IPS DF 6.9 (cell line): ENCODE measurements at regions not wholly inside any gene's neighbourhood (a gene's known extent, or its start where the extent isn't known, plus 50 kb on each side); places are given as distances from the start of the nearest gene placed in this dataset.

Experiments used
- DNase-seq: peaks from one replicate; pipeline ENCODE4 v3.0.0-alpha.2; 2013; ENCODE audit warnings: low read depth, low spot score
- H3K27ac ChIP-seq: one replicate; pipeline ENCODE4 v1.5.1; 2013; ENCODE audit warnings: low read length, control low read depth
- H3K27me3 ChIP-seq: 2 replicates; pipeline ENCODE4 v1.6.1; 2013; ENCODE audit warnings: mild to moderate bottlenecking, low read length; ENCODE audit not compliant: control insufficient read depth, insufficient read depth
- H3K36me3 ChIP-seq: 2 replicates; pipeline ENCODE4 v1.6.1; 2013; ENCODE audit warnings: low read length; ENCODE audit not compliant: control insufficient read depth, insufficient read depth
- H3K4me1 ChIP-seq: 2 replicates; pipeline ENCODE4 v1.6.1; 2013; ENCODE audit warnings: low read length; ENCODE audit not compliant: control insufficient read depth, insufficient read depth
- H3K4me3 ChIP-seq: 2 replicates; pipeline ENCODE4 v1.5.1; 2013; ENCODE audit warnings: mild to moderate bottlenecking, low read length
- H3K9me3 ChIP-seq: 2 replicates; pipeline ENCODE4 v1.6.1; 2013; ENCODE audit warnings: low read length, inconsistent platforms; ENCODE audit not compliant: control insufficient read depth, insufficient read depth
- WGBS: extraction: QIAGEN DNeasy Blood & Tissue Kit; methylation state at CpG from one replicate; pipeline ENCODE4 v1.1.7; 2013; ENCODE audit warnings: mixed read lengths, missing lambda C conversion rate; ENCODE audit not compliant: insufficient read length, insufficient coverage; 5-methylcytosine and 5-hydroxymethylcytosine counted together

DNA sequence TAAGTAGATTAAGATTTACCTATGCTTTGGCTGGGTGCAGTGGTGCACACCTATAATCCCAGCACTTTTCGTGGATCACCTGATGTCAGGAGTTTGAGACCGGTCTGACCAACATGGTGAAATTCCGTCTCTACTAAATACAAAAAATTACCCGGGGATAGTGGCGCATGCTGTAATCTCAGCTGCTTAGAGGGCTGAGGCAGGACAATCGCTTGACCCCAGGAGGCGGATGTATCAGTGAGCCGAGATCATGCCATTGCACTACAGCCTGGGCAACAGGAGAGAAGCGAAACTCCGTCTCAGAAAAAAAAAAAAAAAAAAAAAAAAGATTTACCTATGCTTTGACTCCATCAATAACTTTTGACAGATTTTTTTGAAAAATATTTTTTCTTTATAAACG lies 267.1 kb upstream of the SEMA6A start:
- no peaks in the 10 kb centered on the region for H3K9me3 ChIP-seq
- no CpG with 5 or more reads among the region's 11 CpGs for WGBS

DNA sequence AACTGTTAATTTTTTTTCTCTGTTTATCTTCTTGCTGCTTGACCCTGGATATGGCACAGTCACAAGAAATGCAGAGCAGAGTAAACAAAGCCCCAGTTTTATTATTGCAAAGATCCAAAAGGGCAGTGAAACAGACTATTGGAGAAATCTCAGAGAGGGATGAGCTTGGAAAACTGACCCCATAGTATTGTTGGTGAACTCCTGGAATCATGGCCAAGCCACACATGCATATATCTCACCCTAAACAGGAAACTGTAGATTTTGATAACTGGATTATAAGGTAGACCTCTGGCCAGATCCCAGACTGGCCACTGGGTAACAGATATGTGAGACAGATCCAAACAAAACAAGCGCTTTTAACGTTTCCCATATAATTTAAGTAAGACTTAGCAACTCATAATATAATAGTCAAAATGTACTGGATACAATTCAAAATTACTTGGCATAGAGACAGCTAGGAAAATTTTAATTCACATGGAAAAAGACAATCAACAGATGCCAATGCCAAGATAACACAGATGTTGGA lies 263.5 kb upstream of the SEMA6A start:
- H3K4me1 ChIP-seq: 0 out of 2 replicates have a peak, but pooled peaks cover 1% of the 10 kb centered on the region
- no peak for DNase-seq
- no peak overlapping the region for H3K27ac ChIP-seq
- no CpG with 5 or more reads among the region's 2 CpGs for WGBS
- H3K36me3 ChIP-seq: no peaks in the 10 kb centered on the region
- H3K9me3 ChIP-seq: no peaks in the 10 kb centered on the region
- H3K27me3 ChIP-seq: no peaks in the 10 kb centered on the region
- no peak overlapping the region for H3K4me3 ChIP-seq

More for the DNA sequence above, 267.1 kb upstream of the SEMA6A start:
- DNase-seq: no peak
- Histone ChIP-seq H3K27me3 (no peaks in the 10 kb centered on the region), H3K27ac (no peak overlapping the region), H3K4me1 (0 out of 2 replicates have a peak, but pooled peaks cover 1% of the 10 kb centered on the region), H3K36me3 (no peaks in the 10 kb centered on the region), H3K4me3 (no peak overlapping the region)

DNA sequence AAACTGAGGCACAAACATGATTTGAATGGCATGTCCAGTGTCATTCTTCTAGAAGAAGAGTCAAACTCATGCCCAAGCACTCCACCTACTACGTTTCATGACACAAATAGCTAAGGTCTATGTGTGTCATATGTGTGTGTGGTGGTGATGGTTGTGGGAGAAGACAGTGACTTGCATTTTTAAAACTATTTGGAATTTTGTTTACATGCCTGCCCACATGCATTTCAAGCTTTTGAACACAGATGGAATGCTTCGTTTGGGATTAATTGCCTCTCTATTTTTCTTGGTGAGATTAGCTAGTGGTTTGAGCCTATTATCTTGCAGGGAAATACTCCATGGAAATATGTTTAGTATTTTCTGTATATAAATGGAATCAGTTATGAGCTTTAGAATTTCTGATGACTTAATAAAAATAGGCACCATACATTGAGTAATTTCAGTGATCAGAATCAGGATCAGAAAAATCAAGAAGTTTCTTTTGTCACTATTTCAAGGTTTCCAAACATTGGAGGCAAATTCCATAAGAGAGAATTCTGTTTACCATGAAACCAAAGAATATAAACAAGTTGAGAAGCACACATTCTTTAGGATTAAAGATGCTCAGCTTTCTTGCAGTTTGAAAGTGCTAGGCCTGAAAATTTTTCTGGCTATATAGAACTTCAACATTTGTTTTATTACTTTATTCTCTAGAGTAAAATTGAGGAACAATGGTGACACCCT lies 260.3 kb upstream of the SEMA6A start:
- Histone ChIP-seq H3K9me3 (no peaks in the 10 kb centered on the region), H3K27me3 (no peaks in the 10 kb centered on the region), H3K36me3 (no peaks in the 10 kb centered on the region), H3K27ac (no peak overlapping the region), H3K4me3 (no peak overlapping the region), H3K4me1 (no peaks in the 10 kb centered on the region)
- DNase-seq: no peak
- no CpG with 5 or more reads among the region's 2 CpGs for WGBS

DNA sequence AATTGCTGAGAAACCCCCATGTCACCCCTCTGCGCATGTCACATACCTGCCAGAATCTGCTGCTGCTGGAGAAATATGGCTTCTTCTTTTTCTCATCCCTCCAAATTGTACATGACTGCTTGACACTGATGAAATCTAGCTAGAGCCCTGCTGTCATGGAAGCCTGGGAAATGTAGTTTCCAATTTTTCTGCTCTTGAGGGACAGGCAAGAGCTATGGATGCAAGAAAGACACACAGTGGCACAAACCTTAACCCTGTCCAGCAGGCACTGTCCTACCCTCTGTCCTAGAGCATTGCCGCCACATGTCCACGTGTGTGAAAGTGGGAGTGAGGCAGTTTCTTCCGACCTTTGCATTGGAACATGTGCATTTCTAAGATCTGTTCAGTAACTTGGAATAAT lies 255.5 kb upstream of the SEMA6A start:
- Histone ChIP-seq H3K4me1 (0 out of 2 replicates have a peak, but pooled peaks cover 2% of the 10 kb centered on the region), H3K27me3 (no peaks in the 10 kb centered on the region), H3K27ac (no peak overlapping the region), H3K9me3 (no peaks in the 10 kb centered on the region), H3K4me3 (no peak overlapping the region), H3K36me3 (no peaks in the 10 kb centered on the region)
- DNase-seq: no peak
- WGBS: no CpG with 5 or more reads among the region's 4 CpGs

DNA sequence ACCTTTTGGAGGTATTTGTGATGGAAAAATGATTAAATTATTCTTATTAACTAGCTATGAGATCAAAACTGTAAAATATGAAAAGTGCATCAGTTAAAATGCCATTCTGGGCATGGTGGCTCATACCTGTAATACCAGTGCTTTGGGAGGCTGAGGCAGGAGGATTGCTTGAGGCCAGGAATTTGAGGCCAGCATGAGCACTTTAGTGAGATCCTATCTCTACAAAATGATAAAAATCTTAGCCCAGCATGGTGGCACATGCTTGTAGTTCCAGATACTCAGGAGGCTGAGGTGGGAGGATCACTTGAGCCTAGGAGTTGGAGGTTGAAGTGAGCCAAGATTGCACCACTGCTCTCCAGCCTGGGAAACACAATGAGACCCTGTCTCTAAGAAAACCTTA lies 252.5 kb upstream of the SEMA6A start:
- Histone ChIP-seq H3K27ac (no peak overlapping the region), H3K4me3 (no peak overlapping the region), H3K4me1 (peaks cover 2% of the 10 kb centered on the region; the same call in 1 of the 2 replicates), H3K36me3 (no peaks in the 10 kb centered on the region), H3K27me3 (no peaks in the 10 kb centered on the region), H3K9me3 (no peaks in the 10 kb centered on the region)
- DNase-seq: no peak

DNA sequence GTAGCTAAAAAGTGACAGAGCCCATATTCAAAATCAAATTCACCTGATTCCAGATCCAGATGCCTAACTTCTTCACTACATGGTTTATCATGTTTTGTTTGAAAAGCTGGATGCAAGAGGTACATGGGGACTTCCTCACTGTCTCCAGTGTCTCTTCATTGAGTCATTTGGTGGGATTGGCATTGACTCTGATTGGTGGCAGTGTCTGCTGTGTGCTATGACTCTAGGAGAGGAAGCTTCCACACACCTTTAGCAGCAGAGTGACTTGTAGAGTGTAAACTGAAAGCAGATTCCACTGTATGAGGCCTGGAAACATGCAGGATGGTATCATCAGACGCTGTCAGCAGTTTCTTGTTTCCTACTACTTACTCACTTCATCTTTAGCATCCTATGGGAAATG lies 250.9 kb upstream of the SEMA6A start:
- no peak overlapping the region for H3K27ac ChIP-seq
- H3K4me1 ChIP-seq: peaks cover 4% of the 10 kb centered on the region; the same call in 1 of the 2 replicates
- no peaks in the 10 kb centered on the region for H3K36me3 ChIP-seq
- H3K27me3 ChIP-seq: no peaks in the 10 kb centered on the region
- no peak for DNase-seq
- no CpG with 5 or more reads among the region's 1 CpG for WGBS
- H3K9me3 ChIP-seq: no peaks in the 10 kb centered on the region
- H3K4me3 ChIP-seq: no peak overlapping the region

DNA sequence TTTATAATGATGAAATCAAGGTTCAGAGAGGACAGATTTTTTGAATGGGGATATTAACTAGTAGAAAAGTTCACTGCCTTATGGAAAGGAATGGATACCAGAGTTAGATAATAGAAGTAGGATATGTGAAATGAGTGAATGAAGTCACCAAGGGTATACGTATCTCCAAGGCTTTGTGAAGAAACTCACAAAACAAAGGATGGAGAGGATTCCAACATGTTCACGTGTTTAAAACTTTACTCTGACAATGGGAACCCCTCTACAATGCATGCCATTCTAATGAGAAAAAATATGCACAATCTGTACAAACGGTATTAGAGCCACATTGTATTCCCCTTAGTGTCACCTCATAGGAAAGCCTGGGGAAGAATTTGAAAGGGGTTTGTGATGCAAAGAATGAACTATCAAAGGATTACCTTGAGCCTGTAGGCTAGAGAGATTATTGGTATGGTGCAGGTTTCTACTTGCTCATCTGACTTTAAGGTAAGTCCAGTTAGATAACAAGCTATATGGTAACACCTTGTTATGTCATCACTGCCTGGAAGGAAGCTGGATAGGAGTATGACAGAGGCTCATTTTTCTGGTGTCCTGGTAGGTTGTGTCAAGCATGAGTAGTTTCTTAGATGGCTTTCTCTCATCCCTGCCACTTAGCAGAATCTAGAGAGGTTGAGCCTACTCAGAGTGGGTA lies 250.3 kb upstream of the SEMA6A start:
- no peak overlapping the region for H3K4me3 ChIP-seq
- H3K9me3 ChIP-seq: no peaks in the 10 kb centered on the region
- H3K4me1 ChIP-seq: peaks cover 4% of the 10 kb centered on the region; the same call in 1 of the 2 replicates
- no peak overlapping the region for H3K27ac ChIP-seq
- H3K27me3 ChIP-seq: no peaks in the 10 kb centered on the region
- no peaks in the 10 kb centered on the region for H3K36me3 ChIP-seq
- DNase-seq: no peak
- no CpG with 5 or more reads among the region's 3 CpGs for WGBS

DNA sequence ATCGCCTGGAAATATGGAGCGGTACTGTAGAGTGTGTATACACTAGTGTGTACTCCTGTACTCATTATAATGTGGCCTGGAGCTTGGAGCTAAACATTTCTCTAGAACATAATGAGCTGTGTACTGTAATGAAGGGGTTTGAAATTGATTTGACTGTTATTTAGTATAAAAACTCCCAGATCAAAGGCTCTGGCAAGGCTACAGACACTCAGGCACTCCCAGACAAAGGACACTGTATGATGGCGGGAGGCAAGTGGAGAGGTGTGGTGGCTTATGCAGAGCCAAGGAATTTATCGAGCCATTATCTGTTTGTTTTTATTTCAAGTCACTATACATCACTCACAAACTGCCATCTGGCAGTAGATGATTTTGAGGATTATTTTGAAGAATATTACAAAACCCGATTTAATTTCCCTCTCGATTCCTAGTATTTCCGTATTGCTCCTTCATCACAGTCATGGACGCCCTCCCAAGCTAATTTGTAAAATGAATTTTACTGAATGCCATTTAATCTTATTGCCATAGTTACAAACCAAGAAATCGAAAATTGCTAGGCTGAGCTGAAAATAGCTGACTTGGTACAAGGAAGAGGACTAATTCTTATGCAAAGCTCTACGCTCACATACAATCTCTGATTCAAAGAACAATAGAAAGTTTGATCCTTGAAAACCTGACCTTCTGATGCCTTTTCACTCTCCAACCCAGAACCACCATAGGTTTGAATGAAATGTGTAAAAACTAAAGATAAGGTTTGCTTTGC lies 240.2 kb upstream of the SEMA6A start:
- Histone ChIP-seq H3K36me3 (no peaks in the 10 kb centered on the region), H3K4me3 (no peak overlapping the region), H3K27me3 (no peaks in the 10 kb centered on the region), H3K27ac (no peak overlapping the region), H3K9me3 (no peaks in the 10 kb centered on the region), H3K4me1 (peaks cover 1% of the 10 kb centered on the region; the same call in 1 of the 2 replicates)
- WGBS: no CpG with 5 or more reads among the region's 10 CpGs
- no peak for DNase-seq

DNA sequence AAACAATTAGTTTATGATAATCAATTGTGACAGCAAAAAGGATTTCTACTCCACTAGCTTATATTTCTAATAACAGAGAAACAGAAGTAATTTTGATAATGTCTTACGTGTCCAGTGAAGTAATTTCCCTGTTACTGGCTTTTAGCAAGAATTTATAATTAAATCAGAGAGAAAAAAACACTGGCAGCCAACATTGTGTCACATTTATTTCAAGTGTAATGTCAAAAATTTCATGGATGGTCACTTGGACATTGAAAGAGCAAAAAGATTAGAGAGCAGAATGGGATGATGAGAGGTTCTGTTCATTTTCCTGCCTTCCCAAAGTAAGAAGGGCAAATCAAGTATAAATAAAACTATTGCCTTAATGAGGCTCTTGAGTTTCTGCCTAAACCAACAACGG lies 239.3 kb upstream of the SEMA6A start:
- peaks cover 1% of the 10 kb centered on the region; the same call in 1 of the 2 replicates for H3K4me1 ChIP-seq
- no peak overlapping the region for H3K4me3 ChIP-seq
- H3K27me3 ChIP-seq: no peaks in the 10 kb centered on the region
- WGBS: no CpG with 5 or more reads among the region's 2 CpGs
- DNase-seq: no peak
- no peaks in the 10 kb centered on the region for H3K9me3 ChIP-seq
- H3K27ac ChIP-seq: no peak overlapping the region
- no peaks in the 10 kb centered on the region for H3K36me3 ChIP-seq

DNA sequence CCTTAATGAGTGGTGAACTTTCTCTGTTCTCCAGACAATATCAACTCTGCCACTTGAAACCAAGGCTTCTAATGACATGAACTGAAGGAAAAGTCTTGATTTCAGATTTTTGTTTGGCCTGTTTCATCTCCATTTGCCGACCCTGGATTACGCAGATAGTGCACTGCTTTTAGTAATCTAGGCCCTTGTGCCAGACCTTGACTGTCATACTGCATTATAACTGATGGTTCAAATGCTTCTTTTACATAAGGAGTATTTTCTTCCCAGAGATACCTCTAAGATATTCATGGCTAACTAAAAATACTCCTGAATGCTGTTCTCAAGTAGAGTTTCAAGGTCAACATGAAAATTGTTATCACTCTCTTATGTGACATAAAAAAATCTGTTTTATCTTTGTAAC lies 238.7 kb upstream of the SEMA6A start:
- no CpG with 5 or more reads among the region's 2 CpGs for WGBS
- Histone ChIP-seq H3K36me3 (no peaks in the 10 kb centered on the region), H3K27ac (no peak overlapping the region), H3K27me3 (no peaks in the 10 kb centered on the region), H3K4me1 (peaks cover 1% of the 10 kb centered on the region; the same call in 1 of the 2 replicates), H3K4me3 (no peak overlapping the region), H3K9me3 (no peaks in the 10 kb centered on the region)
- no peak for DNase-seq
